AG04449 (cell line): ENCODE measurements at regions not wholly inside any gene's neighbourhood (a gene's known extent, or its start where the extent isn't known, plus 50 kb on each side); places are given as distances from the start of the nearest gene placed in this dataset.

Source experiments
- CTCF ChIA-PET: fragments of 350-600 bp; formaldehyde crosslinking; extraction: SDS; loops from one replicate; lab custom pipeline; 2021; ENCODE audit warnings: antibody characterized with exemption; lab: Yijun Ruan, JAX
- POLR2A ChIA-PET: fragments of 400-600, 350-600 bp; formaldehyde crosslinking; extraction: SDS; loops from one replicate; lab custom pipeline; 2020; ENCODE audit warnings: antibody characterized with exemption, inconsistent platforms; lab: Yijun Ruan, JAX
- DNase-seq: peaks from one replicate; pipeline ENCODE4 v3.0.0-alpha.2; 2010; ENCODE audit warnings: low read depth, low spot score
- H3K4me3 ChIP-seq: 2 replicates; pipeline ENCODE4 v1.5.1; 2011; ENCODE audit warnings: low read depth, mild to moderate bottlenecking, control low read depth, low read length
- CTCF ChIP-seq: IDR thresholded peaks from one replicate; pipeline ENCODE4 v1.5.1; 2011; ENCODE audit warnings: mild to moderate bottlenecking, moderate library complexity, low read length, control low read depth, inconsistent platforms; ENCODE audit not compliant: insufficient read depth; ENCODE audit errors: missing control alignments

- ChIA-PET POLR2A (no interaction called here), CTCF (no interaction called here)
- no peak for DNase-seq
- TF ChIP-seq CTCF: no peak
- no peak overlapping the region for H3K4me3 ChIP-seq
Observed at GRCh38 chr3:35215525-35216500, 423.5 kb upstream of the ARPP21 start.

GRCh38 chr3:35216501-35217266 is 422.6 kb upstream of the ARPP21 start:
- POLR2A ChIA-PET: no interaction called here
- CTCF ChIA-PET: no interaction called here
- H3K4me3 ChIP-seq: no peak overlapping the region
- no peak for TF ChIP-seq CTCF
- DNase-seq: no peak

GRCh38 chr3:35223632-35224394 is 415.5 kb upstream of the ARPP21 start:
- CTCF ChIA-PET: no interaction called here
- POLR2A ChIA-PET: no interaction called here
- TF ChIP-seq CTCF: no peak
- no peak for DNase-seq
- H3K4me3 ChIP-seq: no peak overlapping the region

GRCh38 chr3:35224565-35225295 is 414.6 kb upstream of the ARPP21 start:
- H3K4me3 ChIP-seq: no peak overlapping the region
- ChIA-PET POLR2A (no interaction called here), CTCF (no interaction called here)
- DNase-seq: no peak
- no peak for TF ChIP-seq CTCF

- ChIA-PET POLR2A (no interaction called here), CTCF (no interaction called here)
Observed at GRCh38 chr3:35241236-35241635, 398.1 kb upstream of the ARPP21 start.

More at GRCh38 chr3:35241236-35241635, 398.1 kb upstream of the ARPP21 start:
- H3K4me3 ChIP-seq: no peak overlapping the region
- no peak for DNase-seq
- no peak for TF ChIP-seq CTCF
